GM12878 (cell line): ENCODE measurements at regions not wholly inside any gene's neighbourhood (a gene's known extent, or its start where the extent isn't known, plus 50 kb on each side); places are given as distances from the start of the nearest gene placed in this dataset.

ENCODE experiments used
- ATAC-seq: fragments of 200-7000 bp; cut with Tn5 transposase; 3 replicates; pipeline ENCODE4 v1.9.1; 2020; ENCODE audit warnings: mild to moderate bottlenecking, moderate library complexity
- BruUV-seq: library from RNA; stranded (reverse); fragments of 400-500 nt; replicated peaks from 2 replicates; lab custom pipeline; 2021; lab: Mats Ljungman, UMichigan
- CTCF ChIA-PET: fragments of 300-600 bp; sonication (Branson Sonifier 250); formaldehyde crosslinking; extraction: SDS; loops from one replicate; lab custom pipeline; 2021; ENCODE audit warnings: inconsistent platforms; lab: Yijun Ruan, JAX
- POLR2A ChIA-PET: fragments of 350-600 bp; formaldehyde crosslinking; extraction: SDS; loops from one replicate; lab custom pipeline; 2021; ENCODE audit warnings: inconsistent platforms; lab: Charles Lee
- RAD21 ChIA-PET: fragments of 300-600 bp; sonication (Branson Sonifier 250); formaldehyde crosslinking; loops from one replicate; lab custom pipeline; 2023; ENCODE audit warnings: antibody characterized with exemption; ENCODE audit not compliant: unreplicated experiment; lab: Charles Lee
- SMC1A ChIA-PET: fragments of 300-600 bp; sonication (Branson Sonifier 250); formaldehyde crosslinking; loops from one replicate; lab custom pipeline; 2023; ENCODE audit not compliant: unreplicated experiment, uncharacterized antibody; lab: Charles Lee
- DNase-seq: peaks from one replicate; pipeline ENCODE4 v3.0.0-alpha.2; 2011; ENCODE audit warnings: low read depth, low spot score
- FAIRE-seq: peaks from 3 replicates; lab custom pipeline; 2011; peaks lifted over from hg19 to GRCh38; lab: Jason Lieb, UNC
- H2AFZ ChIP-seq: 2 replicates; pipeline ENCODE4 v1.6.0; 2011; ENCODE audit warnings: low read depth, low read length, control low read depth; ENCODE audit not compliant: control insufficient read depth
- H3K27ac ChIP-seq: 2 replicates; pipeline ENCODE4 v1.5.1; 2011; ENCODE audit warnings: control low read depth; ENCODE audit not compliant: control insufficient read depth, insufficient read depth
- H3K27me3 ChIP-seq, 2 experiments: replicated peaks in 1 of 2; 2 replicates each; pipeline versions ENCODE4 v1.6.0 to v1.6.1; 2011; ENCODE audit warnings: low read length in 1 of 2; ENCODE audit not compliant: control insufficient read depth in 2 of 2, insufficient read depth in 2 of 2
- H3K36me3 ChIP-seq, 2 experiments: 2 replicates each; pipeline ENCODE4 v1.5.1; 2011; ENCODE audit warnings: low read length in 1 of 2; ENCODE audit not compliant: control insufficient read depth in 2 of 2, insufficient read depth in 2 of 2
- H3K4me1 ChIP-seq: 2 replicates; pipeline ENCODE4 v1.6.1; 2011; ENCODE audit warnings: mild to moderate bottlenecking, low read length, moderate library complexity, mixed read lengths; ENCODE audit not compliant: control insufficient read depth, insufficient read depth
- H3K4me2 ChIP-seq: 2 replicates; pipeline ENCODE4 v1.6.0; 2011; ENCODE audit warnings: control low read depth; ENCODE audit not compliant: control insufficient read depth, insufficient read depth
- H3K4me3 ChIP-seq: fragments of 200-600 bp; sonication (generic); 2 replicates; pipeline ENCODE4 v1.5.1; 2016
- H3K79me2 ChIP-seq: 2 replicates; pipeline ENCODE4 v1.6.0; 2011; ENCODE audit warnings: low read length; ENCODE audit not compliant: control insufficient read depth, insufficient read depth
- H3K9ac ChIP-seq: 2 replicates; pipeline ENCODE4 v1.8.0; 2011; ENCODE audit warnings: low read length, control low read depth, mixed read lengths; ENCODE audit not compliant: control insufficient read depth, insufficient read depth
- H3K9me3 ChIP-seq: replicated peaks from 3 replicates; pipeline ENCODE4 v1.5.1; 2011; ENCODE audit warnings: mild to moderate bottlenecking, low read length; ENCODE audit not compliant: control insufficient read depth, insufficient read depth
- H4K20me1 ChIP-seq: 2 replicates; pipeline ENCODE4 v1.6.0; 2011; ENCODE audit not compliant: control insufficient read depth, insufficient read depth
- MTA3 ChIP-seq: IDR thresholded peaks from 2 replicates; pipeline ENCODE4 v1.6.1; 2012; ENCODE audit warnings: low read length, inconsistent platforms, borderline replicate concordance
- NR2F1 ChIP-seq: fragments of 450-650 bp; conservative IDR thresholded peaks from 2 replicates; pipeline ENCODE4 v1.6.1; 2017; ENCODE audit warnings: mild to moderate bottlenecking
- RELA ChIP-seq: fragments of 450-650 bp; IDR thresholded peaks from 2 replicates; pipeline ENCODE4 v1.8.0; 2014; ENCODE audit warnings: borderline replicate concordance; ENCODE audit not compliant: partially characterized antibody
- SIX5 ChIP-seq: IDR thresholded peaks from 2 replicates; pipeline ENCODE4 v1.6.1; 2011; ENCODE audit warnings: mild to moderate bottlenecking, low read depth, low read length, moderate library complexity; ENCODE audit not compliant: severe bottlenecking
- ZNF274 ChIP-seq: IDR thresholded peaks from one replicate; pipeline ENCODE4 v1.8.0; 2011; ENCODE audit not compliant: insufficient read length, insufficient read depth
- ZNF687 ChIP-seq: fragments of 450-650 bp; IDR thresholded peaks from 2 replicates; pipeline ENCODE4 v1.6.1; 2017; ENCODE audit warnings: mild to moderate bottlenecking, moderate library complexity
- WGBS: methylation state at CpG from one replicate; pipeline ENCODE4 v1.1.6; 2016; ENCODE audit warnings: low lambda C conversion rate; ENCODE audit not compliant: insufficient replicate concordance, insufficient coverage; ENCODE audit errors: missing lambda C conversion rate; 5-methylcytosine and 5-hydroxymethylcytosine counted together
- in situ Hi-C: fragments of 300-500 bp; cut with MboI; formaldehyde crosslinking; loops from 9 replicates; pipeline ENCODE4 v1.14.3; 2018; ENCODE audit warnings: mixed read lengths
- intact Hi-C: fragments of 100-400 bp; cut with micrococcal nuclease; formaldehyde crosslinking; loops from one replicate; pipeline ENCODE4 v1.14.2; 2022; ENCODE audit not compliant: unreplicated experiment

- BruUV-seq = no TSS peak
- Histone ChIP-seq H3K27me3 (no peaks in the 10 kb centered on the region), H3K27ac (no peak overlapping the region), H3K4me2 (no peak overlapping the region), H2AFZ (no peak overlapping the region), H3K9ac (no peak overlapping the region), H4K20me1 (no peaks in the 10 kb centered on the region), H3K4me3 (no peak overlapping the region), H3K79me2 (no peaks in the 10 kb centered on the region), H3K4me1 (no peaks in the 10 kb centered on the region), H3K9me3 (no peaks in the 10 kb centered on the region; the same call in 2 of the 3 replicates), H3K36me3 (no peaks in the 10 kb centered on the region)
- no peak for DNase-seq
- 43% methylated on average over 10 of the region's 10 CpGs for WGBS
- intact Hi-C loops (no loop called here), in situ Hi-C loops (no loop called here)
- CTCF ChIA-PET = interaction anchor here (1.1 to 1.5 kb wide), 3 partner anchors 9 to 85 kb away, joined by 3 read pairs; no protein-coding TSS in a partner anchor
- TF ChIP-seq SIX5 (no peak), NR2F1 (no peak), MTA3 (no peak), ZNF274 (no peak), RELA (no peak)
- POLR2A ChIA-PET = no interaction called here
- SMC1A ChIA-PET = interaction anchor here (0.7 to 0.8 kb wide), 2 partner anchors 23 to 210 kb away, joined by 3 read pairs; no protein-coding TSS in a partner anchor
- no peak for FAIRE-seq
- RAD21 ChIA-PET = no interaction called here
- no peak for ATAC-seq
Measured at GRCh38 chr21:32917362-32918135, 108.2 kb upstream of the OLIG2 start.

GRCh38 chr21:32918478-32919120 lies 107.1 kb upstream of the OLIG2 start:
- Histone ChIP-seq H3K4me2 (no peak overlapping the region), H3K27me3 (no peaks in the 10 kb centered on the region), H3K79me2 (no peaks in the 10 kb centered on the region), H2AFZ (no peak overlapping the region), H3K36me3 (no peaks in the 10 kb centered on the region), H3K4me3 (no peak overlapping the region), H3K9ac (no peak overlapping the region), H3K4me1 (no peaks in the 10 kb centered on the region), H3K9me3 (no peaks in the 10 kb centered on the region; the same call in 2 of the 3 replicates), H3K27ac (no peak overlapping the region), H4K20me1 (no peaks in the 10 kb centered on the region)
- DNase-seq (no peak), FAIRE-seq (no peak), ATAC-seq (no peak)
- 70% methylated on average over 11 of the region's 11 CpGs for WGBS
- ChIA-PET RAD21 (interaction anchor here (0.6 kb wide), 1 partner anchor 176 kb away, joined by 3 read pairs; no protein-coding TSS in a partner anchor), SMC1A (interaction anchor here (0.7 kb wide), 1 partner anchor 209 kb away, joined by 3 read pairs; no protein-coding TSS in a partner anchor), POLR2A (interaction anchor here (0.6 kb wide), 1 partner anchor 53 kb away, joined by 3 read pairs; no protein-coding TSS in a partner anchor), CTCF (interaction anchor here (1.1 to 2.2 kb wide), 2 partner anchors 15 to 278 kb away, joined by 3 to 6 read pairs; no protein-coding TSS in a partner anchor)
- no peak for TF ChIP-seq ZNF687
- in situ Hi-C loops = no loop called here
- intact Hi-C loops = no loop called here
- no TSS peak for BruUV-seq
